DOHH2 (cell line): ENCODE measurements at regions not wholly inside any gene's neighbourhood (a gene's known extent, or its start where the extent isn't known, plus 50 kb on each side); places are given as distances from the start of the nearest gene placed in this dataset.

Experiments
- EZH2phosphoT487 ChIP-seq: fragments of 200-600 bp; sonication (generic); IDR thresholded peaks from 2 replicates; pipeline ENCODE4 v1.6.1; 2017; ENCODE audit warnings: borderline replicate concordance, mild to moderate bottlenecking, antibody characterized with exemption, low read length, moderate library complexity, mixed read lengths
- TF ChIP-seq, protein P1 (sequence below): fragments of 200-600 bp; sonication (generic); IDR thresholded peaks from one replicate; pipeline ENCODE4 v1.5.1; 2014; ENCODE audit warnings: antibody characterized with exemption, mild to moderate bottlenecking, low read depth, low read length; ENCODE audit not compliant: poor library complexity, severe bottlenecking

DNA sequence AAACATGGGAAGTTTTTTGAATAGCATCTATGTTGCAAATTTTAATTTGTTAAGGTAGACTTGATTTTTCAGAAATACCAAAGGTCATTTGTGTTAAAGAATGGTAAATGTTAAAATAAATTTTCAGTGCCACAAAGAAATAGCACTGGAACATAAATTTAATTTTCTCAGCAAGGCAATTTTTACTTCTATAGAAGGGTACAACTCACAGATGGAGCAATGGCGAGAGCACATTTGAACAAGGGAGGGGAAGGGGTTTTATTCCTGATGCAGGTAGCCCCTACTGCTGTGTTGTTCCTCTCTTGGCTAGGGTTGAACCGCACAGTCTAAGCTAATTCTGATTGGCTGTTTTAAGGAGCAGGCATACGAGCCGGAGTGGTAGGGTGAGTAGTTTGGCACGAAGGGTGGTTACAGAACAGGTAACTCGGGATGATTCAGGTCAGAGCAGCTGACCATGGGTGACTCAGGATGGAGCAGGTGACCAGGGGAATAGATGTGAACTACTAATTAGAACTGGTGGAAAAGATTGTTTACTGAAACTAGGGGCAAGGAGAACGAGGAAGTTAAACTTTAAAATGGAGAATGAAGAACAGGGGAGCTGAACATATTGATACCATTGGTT lies 50.1 kb upstream of the PSME4 start:
- TF ChIP-seq, protein P1, sequence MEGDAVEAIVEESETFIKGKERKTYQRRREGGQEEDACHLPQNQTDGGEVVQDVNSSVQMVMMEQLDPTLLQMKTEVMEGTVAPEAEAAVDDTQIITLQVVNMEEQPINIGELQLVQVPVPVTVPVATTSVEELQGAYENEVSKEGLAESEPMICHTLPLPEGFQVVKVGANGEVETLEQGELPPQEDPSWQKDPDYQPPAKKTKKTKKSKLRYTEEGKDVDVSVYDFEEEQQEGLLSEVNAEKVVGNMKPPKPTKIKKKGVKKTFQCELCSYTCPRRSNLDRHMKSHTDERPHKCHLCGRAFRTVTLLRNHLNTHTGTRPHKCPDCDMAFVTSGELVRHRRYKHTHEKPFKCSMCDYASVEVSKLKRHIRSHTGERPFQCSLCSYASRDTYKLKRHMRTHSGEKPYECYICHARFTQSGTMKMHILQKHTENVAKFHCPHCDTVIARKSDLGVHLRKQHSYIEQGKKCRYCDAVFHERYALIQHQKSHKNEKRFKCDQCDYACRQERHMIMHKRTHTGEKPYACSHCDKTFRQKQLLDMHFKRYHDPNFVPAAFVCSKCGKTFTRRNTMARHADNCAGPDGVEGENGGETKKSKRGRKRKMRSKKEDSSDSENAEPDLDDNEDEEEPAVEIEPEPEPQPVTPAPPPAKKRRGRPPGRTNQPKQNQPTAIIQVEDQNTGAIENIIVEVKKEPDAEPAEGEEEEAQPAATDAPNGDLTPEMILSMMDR: no peak
- no peak for TF ChIP-seq EZH2phosphoT487
